ENCODE measurements at regions not wholly inside any gene's neighbourhood (a gene's known extent, or its start where the extent isn't known, plus 50 kb on each side); places are given as distances from the start of the nearest gene placed in this dataset.

DNA sequence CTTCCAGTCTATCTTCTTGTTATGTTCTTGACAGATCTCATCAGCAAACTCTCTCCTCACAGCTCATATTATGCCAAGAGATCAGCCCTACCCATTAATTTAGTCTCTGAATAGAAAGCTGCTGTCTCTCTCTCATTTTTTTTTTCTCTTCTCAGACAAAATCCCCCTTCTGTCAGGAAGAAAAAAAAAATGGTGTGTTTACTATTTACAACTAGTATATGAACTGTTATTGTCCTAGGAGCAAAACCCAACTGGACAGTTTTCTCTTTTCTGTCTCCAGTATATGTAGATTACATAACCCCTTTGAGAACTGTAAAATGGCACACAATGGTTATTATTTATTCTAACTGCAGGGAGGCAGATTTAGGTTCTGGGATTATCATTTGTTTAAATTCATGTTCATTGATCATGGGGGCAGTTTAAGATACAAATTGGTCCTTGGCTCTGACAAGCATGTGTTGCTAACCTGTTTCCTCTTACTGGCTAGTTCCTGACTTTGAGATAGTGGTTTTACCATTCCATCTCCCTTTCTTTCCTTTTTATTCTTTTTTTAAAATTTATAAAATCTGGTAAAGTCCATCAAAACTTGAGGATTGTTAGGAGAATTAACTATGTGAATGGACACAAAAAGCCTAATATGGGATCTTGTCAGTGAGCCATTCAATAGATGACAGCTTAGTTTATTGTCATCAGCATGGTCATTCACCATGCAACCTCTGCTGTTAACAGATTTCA, 210.0 kb upstream of the PAPPA start:
- TF ChIP-seq, protein P1, sequence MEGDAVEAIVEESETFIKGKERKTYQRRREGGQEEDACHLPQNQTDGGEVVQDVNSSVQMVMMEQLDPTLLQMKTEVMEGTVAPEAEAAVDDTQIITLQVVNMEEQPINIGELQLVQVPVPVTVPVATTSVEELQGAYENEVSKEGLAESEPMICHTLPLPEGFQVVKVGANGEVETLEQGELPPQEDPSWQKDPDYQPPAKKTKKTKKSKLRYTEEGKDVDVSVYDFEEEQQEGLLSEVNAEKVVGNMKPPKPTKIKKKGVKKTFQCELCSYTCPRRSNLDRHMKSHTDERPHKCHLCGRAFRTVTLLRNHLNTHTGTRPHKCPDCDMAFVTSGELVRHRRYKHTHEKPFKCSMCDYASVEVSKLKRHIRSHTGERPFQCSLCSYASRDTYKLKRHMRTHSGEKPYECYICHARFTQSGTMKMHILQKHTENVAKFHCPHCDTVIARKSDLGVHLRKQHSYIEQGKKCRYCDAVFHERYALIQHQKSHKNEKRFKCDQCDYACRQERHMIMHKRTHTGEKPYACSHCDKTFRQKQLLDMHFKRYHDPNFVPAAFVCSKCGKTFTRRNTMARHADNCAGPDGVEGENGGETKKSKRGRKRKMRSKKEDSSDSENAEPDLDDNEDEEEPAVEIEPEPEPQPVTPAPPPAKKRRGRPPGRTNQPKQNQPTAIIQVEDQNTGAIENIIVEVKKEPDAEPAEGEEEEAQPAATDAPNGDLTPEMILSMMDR (IDR thresholded peaks at IDR 0.05; ENCODE audit: low read depth, low read length, missing input control) = no peak
- no peak for TF ChIP-seq NR2F2 (IDR thresholded peaks at IDR 0.05)
- TF ChIP-seq, protein P2, sequence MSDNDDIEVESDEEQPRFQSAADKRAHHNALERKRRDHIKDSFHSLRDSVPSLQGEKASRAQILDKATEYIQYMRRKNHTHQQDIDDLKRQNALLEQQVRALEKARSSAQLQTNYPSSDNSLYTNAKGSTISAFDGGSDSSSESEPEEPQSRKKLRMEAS (IDR thresholded peaks at IDR 0.05) = no peak
- no peak for TF ChIP-seq SP1 (IDR thresholded peaks at IDR 0.05)
- no peak for TF ChIP-seq HNF4A (conservative IDR thresholded peaks at IDR 0.05)

All from liver (tissue), 3 donors.